GM23338 (cell line): ENCODE measurements at regions not wholly inside any gene's neighbourhood (a gene's known extent, or its start where the extent isn't known, plus 50 kb on each side); places are given as distances from the start of the nearest gene placed in this dataset.

ENCODE experiments used
- CREB1 ChIP-seq: fragments of 250-450 bp; sonication (Bioruptor Pico); IDR thresholded peaks from 2 replicates; pipeline ENCODE4 v1.5.0; 2020; ENCODE audit warnings: low read depth, mild to moderate bottlenecking, moderate library complexity
- CTCF ChIP-seq, 2 experiments: fragments of 200-600 bp in 1 of 2; sonication (generic) in 1 of 2; conservative IDR thresholded peaks; 2 replicates each; pipeline versions ENCODE4 v1.5.1 to v1.6.1; 2016 to 2017; ENCODE audit warnings: antibody characterized with exemption in 2 of 2, low read depth in 2 of 2, mild to moderate bottlenecking in 2 of 2, moderate library complexity in 1 of 2
- EZH2 ChIP-seq: fragments of 200-600 bp; sonication (generic); IDR thresholded peaks from one replicate; pipeline ENCODE4 v1.8.0; 2017; ENCODE audit warnings: antibody characterized with exemption, mild to moderate bottlenecking, low read depth; ENCODE audit not compliant: unreplicated experiment
- EZH2phosphoT487 ChIP-seq: fragments of 200-600 bp; sonication (generic); IDR thresholded peaks from one replicate; pipeline ENCODE4 v1.8.1; 2018; ENCODE audit warnings: antibody characterized with exemption; ENCODE audit not compliant: unreplicated experiment
- JUNB ChIP-seq: IDR thresholded peaks from one replicate; pipeline ENCODE4 v1.6.1; 2016; ENCODE audit warnings: antibody characterized with exemption; ENCODE audit not compliant: unreplicated experiment
- POLR2AphosphoS5 ChIP-seq: IDR thresholded peaks from 2 replicates; pipeline ENCODE4 v1.6.1; 2016; ENCODE audit warnings: antibody characterized with exemption, low read depth
- REST ChIP-seq: IDR thresholded peaks from one replicate; pipeline ENCODE4 v1.6.1; 2018; ENCODE audit warnings: antibody characterized with exemption; ENCODE audit not compliant: unreplicated experiment
- ZNF114 ChIP-seq: fragments of 250-450 bp; sonication (Bioruptor Pico); IDR thresholded peaks from 2 replicates; pipeline ENCODE4 v1.5.0; 2020; ENCODE audit warnings: mild to moderate bottlenecking, moderate library complexity
- ZNF462 ChIP-seq: fragments of 250-450 bp; sonication (Bioruptor Pico); IDR thresholded peaks from 2 replicates; pipeline ENCODE4 v1.5.0; 2020; ENCODE audit warnings: mild to moderate bottlenecking, moderate library complexity

GRCh38 chr1:95534985-95535384 lies 301.0 kb downstream of the RWDD3 start:
- no peak for TF ChIP-seq CTCF (conservative IDR thresholded peaks at IDR 0.05; ENCODE audit: low read depth in 2 of 2)
- TF ChIP-seq REST: no peak
- no peak for TF ChIP-seq JUNB
- no peak for TF ChIP-seq CREB1 (CRISPR knock-in tag)
- no peak for TF ChIP-seq EZH2phosphoT487
- no peak for TF ChIP-seq EZH2
- TF ChIP-seq ZNF114: no peak
- no peak for TF ChIP-seq POLR2AphosphoS5
- no peak for TF ChIP-seq ZNF462 (CRISPR knock-in tag)
